HFFc6 (cell line): ENCODE measurements at regions not wholly inside any gene's neighbourhood (a gene's known extent, or its start where the extent isn't known, plus 50 kb on each side); places are given as distances from the start of the nearest gene placed in this dataset.

ENCODE experiments used
- DNase-seq: peaks from one replicate; pipeline ENCODE4 v3.0.0-alpha.2; 2018
- H3K27ac Mint-ChIP-seq: 2 replicates; pipeline ENCODE4 v1.8.0; 2020; ENCODE audit warnings: mild to moderate bottlenecking, mixed read lengths
- H3K27me3 Mint-ChIP-seq: 2 replicates; pipeline ENCODE4 v1.8.0; 2021; ENCODE audit warnings: mild to moderate bottlenecking, moderate library complexity, mixed read lengths; ENCODE audit not compliant: insufficient read depth
- H3K36me3 Mint-ChIP-seq: 2 replicates; pipeline ENCODE4 v1.8.0; 2021; ENCODE audit warnings: low read depth, mixed read lengths
- H3K4me1 Mint-ChIP-seq: 2 replicates; pipeline ENCODE4 v1.8.0; 2020; ENCODE audit warnings: low read depth, mixed read lengths
- H3K4me3 Mint-ChIP-seq: 2 replicates; pipeline ENCODE4 v1.8.0; 2020; ENCODE audit warnings: mild to moderate bottlenecking, moderate library complexity, mixed read lengths
- H3K9me3 Mint-ChIP-seq: 2 replicates; pipeline ENCODE4 v1.8.0; 2020; ENCODE audit warnings: mild to moderate bottlenecking, mixed read lengths
- CTCF ChIP-seq: fragments of 200-600 bp; sonication (generic); IDR thresholded peaks from 2 replicates; pipeline ENCODE4 v1.5.0; 2021; ENCODE audit warnings: antibody characterized with exemption, mild to moderate bottlenecking

- TF ChIP-seq CTCF = no peak
- no peaks in the 10 kb centered on the region for H3K36me3 Mint-ChIP-seq
- no peak for DNase-seq
- no peak overlapping the region for H3K27ac Mint-ChIP-seq
- no peaks in the 10 kb centered on the region for H3K27me3 Mint-ChIP-seq
- H3K9me3 Mint-ChIP-seq = peaks cover 25% of the 10 kb centered on the region
- no peak overlapping the region for H3K4me3 Mint-ChIP-seq
- no peaks in the 10 kb centered on the region for H3K4me1 Mint-ChIP-seq
Observed at GRCh38 chr5:107112216-107112615, 558.5 kb downstream of the EFNA5 start.

GRCh38 chr5:107104040-107104995 is 566.4 kb downstream of the EFNA5 start:
- TF ChIP-seq CTCF = no peak
- H3K36me3 Mint-ChIP-seq = no peaks in the 10 kb centered on the region
- no peaks in the 10 kb centered on the region for H3K4me1 Mint-ChIP-seq
- DNase-seq = no peak
- H3K9me3 Mint-ChIP-seq = peaks cover 21% of the 10 kb centered on the region
- H3K27me3 Mint-ChIP-seq = no peaks in the 10 kb centered on the region
- no peak overlapping the region for H3K27ac Mint-ChIP-seq
- H3K4me3 Mint-ChIP-seq = no peak overlapping the region

GRCh38 chr5:107103522-107103921 is 567.2 kb downstream of the EFNA5 start:
- Mint-ChIP-seq H3K9me3 (peaks cover 23% of the 10 kb centered on the region), H3K4me1 (no peaks in the 10 kb centered on the region), H3K4me3 (no peak overlapping the region), H3K27me3 (no peaks in the 10 kb centered on the region), H3K36me3 (no peaks in the 10 kb centered on the region), H3K27ac (no peak overlapping the region)
- TF ChIP-seq CTCF = no peak
- no peak for DNase-seq

GRCh38 chr5:107100121-107100520 is 570.6 kb downstream of the EFNA5 start:
- Mint-ChIP-seq H3K4me3 (no peak overlapping the region), H3K27ac (no peak overlapping the region), H3K36me3 (no peaks in the 10 kb centered on the region), H3K9me3 (peaks cover 26% of the 10 kb centered on the region), H3K4me1 (no peaks in the 10 kb centered on the region), H3K27me3 (no peaks in the 10 kb centered on the region)
- no peak for DNase-seq
- no peak for TF ChIP-seq CTCF

- H3K4me1 Mint-ChIP-seq = no peaks in the 10 kb centered on the region
- DNase-seq = no peak
- no peak overlapping the region for H3K4me3 Mint-ChIP-seq
- H3K27ac Mint-ChIP-seq = no peak overlapping the region
- H3K9me3 Mint-ChIP-seq = peaks cover 24% of the 10 kb centered on the region
- no peaks in the 10 kb centered on the region for H3K36me3 Mint-ChIP-seq
- no peak for TF ChIP-seq CTCF
- H3K27me3 Mint-ChIP-seq = no peaks in the 10 kb centered on the region
Observed at GRCh38 chr5:107099506-107099905, 571.2 kb downstream of the EFNA5 start.
